BLaER1 (cell line): ENCODE measurements at regions not wholly inside any gene's neighbourhood (a gene's known extent, or its start where the extent isn't known, plus 50 kb on each side); places are given as distances from the start of the nearest gene placed in this dataset.

Source experiments
- H3K27ac ChIP-seq: shearing (Covaris generic); formaldehyde crosslinking; 2 replicates; pipeline ENCODE4 v1.8.1; 2022
- H3K27me3 ChIP-seq: shearing (Covaris generic); formaldehyde crosslinking; 2 replicates; pipeline ENCODE4 v1.8.1; 2022
- H3K36me3 ChIP-seq: shearing (Covaris generic); formaldehyde crosslinking; 2 replicates; pipeline ENCODE4 v1.8.1; 2022
- H3K4me1 ChIP-seq: shearing (Covaris generic); formaldehyde crosslinking; 2 replicates; pipeline ENCODE4 v1.8.1; 2022
- H3K4me2 ChIP-seq: shearing (Covaris generic); formaldehyde crosslinking; 2 replicates; pipeline ENCODE4 v1.8.1; 2022
- H3K4me3 ChIP-seq: shearing (Covaris generic); formaldehyde crosslinking; 2 replicates; pipeline ENCODE4 v1.8.1; 2022
- H3K9ac ChIP-seq: shearing (Covaris generic); formaldehyde crosslinking; 2 replicates; pipeline ENCODE4 v1.8.1; 2022
- H3K9me3 ChIP-seq: shearing (Covaris generic); formaldehyde crosslinking; 2 replicates; pipeline ENCODE4 v1.8.1; 2022
- H4K20me1 ChIP-seq: shearing (Covaris generic); formaldehyde crosslinking; 2 replicates; pipeline ENCODE4 v1.8.1; 2022
- Cebpa-rat ChIP-seq: shearing (Covaris generic); IDR thresholded peaks from 2 replicates; pipeline ENCODE4 v1.8.1; 2022

DNA sequence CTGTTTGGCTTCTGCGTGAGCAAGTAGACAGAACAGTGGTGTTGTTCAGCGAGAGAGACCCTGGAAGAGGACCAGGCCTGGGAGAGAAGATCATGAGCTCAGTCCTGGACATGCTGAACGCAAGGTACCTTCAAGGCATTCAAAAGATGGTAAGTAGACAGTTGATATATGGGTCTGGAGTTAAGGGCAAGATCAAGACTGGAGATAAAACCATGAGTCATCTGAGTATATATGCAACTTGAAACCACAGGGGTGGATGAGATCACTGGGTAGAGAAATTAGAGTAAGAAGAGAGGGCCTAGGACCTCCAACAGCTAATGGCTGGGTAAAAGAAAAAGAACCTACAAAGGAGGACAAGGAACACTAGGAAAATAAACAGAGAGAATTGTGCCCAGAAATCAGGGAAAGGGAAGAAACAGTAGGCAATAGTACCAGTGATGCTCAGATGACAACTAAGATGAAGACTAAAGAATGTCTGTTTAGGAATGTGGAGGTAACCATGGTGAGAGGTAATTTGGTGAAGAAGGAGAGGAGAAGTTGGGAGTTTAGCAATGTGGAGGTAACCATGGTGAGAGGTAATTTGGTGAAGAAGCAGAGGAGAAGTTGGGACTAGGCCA lies 343.2 kb upstream of the ADAMTS9 start:
- no peak overlapping the region for H3K4me2 ChIP-seq
- H3K27ac ChIP-seq, result no peak overlapping the region
- no peak for TF ChIP-seq Cebpa-rat

GRCh38 chr3:65030014-65030627 lies 342.3 kb upstream of the ADAMTS9 start:
- H4K20me1 ChIP-seq, result no peaks in the 10 kb centered on the region
- no peaks in the 10 kb centered on the region for H3K4me1 ChIP-seq
- TF ChIP-seq Cebpa-rat, result no peak
- H3K4me2 ChIP-seq, result no peak overlapping the region
- H3K36me3 ChIP-seq, result no peaks in the 10 kb centered on the region
- H3K4me3 ChIP-seq, result no peak overlapping the region
- no peak overlapping the region for H3K27ac ChIP-seq
- no peaks in the 10 kb centered on the region for H3K9me3 ChIP-seq
- H3K9ac ChIP-seq, result no peak overlapping the region
- H3K27me3 ChIP-seq, result no peaks in the 10 kb centered on the region

More for the DNA sequence above, 343.2 kb upstream of the ADAMTS9 start:
- Histone ChIP-seq H3K4me1 (no peaks in the 10 kb centered on the region), H3K36me3 (no peaks in the 10 kb centered on the region), H3K4me3 (no peak overlapping the region), H3K9ac (no peak overlapping the region), H3K27me3 (no peaks in the 10 kb centered on the region), H4K20me1 (no peaks in the 10 kb centered on the region), H3K9me3 (no peaks in the 10 kb centered on the region)

GRCh38 chr3:65029130-65029529 lies 341.3 kb upstream of the ADAMTS9 start:
- Histone ChIP-seq H3K27ac (no peak overlapping the region), H3K9me3 (no peaks in the 10 kb centered on the region), H3K4me1 (no peaks in the 10 kb centered on the region), H3K36me3 (no peaks in the 10 kb centered on the region), H3K4me2 (no peak overlapping the region), H3K27me3 (no peaks in the 10 kb centered on the region), H4K20me1 (no peaks in the 10 kb centered on the region), H3K4me3 (no peak overlapping the region), H3K9ac (no peak overlapping the region)
- TF ChIP-seq Cebpa-rat, result no peak

DNA sequence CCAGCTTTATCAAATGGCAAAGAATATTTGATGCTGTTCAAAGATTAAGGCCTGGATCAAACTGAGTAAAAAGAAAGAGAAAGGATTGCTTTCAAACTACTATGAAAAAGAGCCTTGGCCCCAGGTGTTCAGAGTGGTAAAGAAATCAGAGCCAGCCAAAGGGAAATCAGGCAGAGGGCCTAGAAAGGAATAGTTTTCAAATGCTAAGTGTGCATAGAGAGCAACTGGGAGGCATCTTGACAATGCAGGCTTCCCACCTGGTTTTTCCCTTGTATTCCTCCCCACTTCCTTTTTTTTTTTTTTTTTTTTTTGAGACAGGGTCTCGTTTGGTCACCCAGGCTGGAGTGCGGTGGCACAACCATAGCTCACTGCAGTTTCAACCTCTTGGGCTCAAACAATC lies 340.2 kb upstream of the ADAMTS9 start:
- no peak overlapping the region for H3K4me2 ChIP-seq
- no peak for TF ChIP-seq Cebpa-rat
- no peaks in the 10 kb centered on the region for H3K27me3 ChIP-seq
- H3K9me3 ChIP-seq, result no peaks in the 10 kb centered on the region
- H3K9ac ChIP-seq, result no peak overlapping the region
- H3K27ac ChIP-seq, result no peak overlapping the region
- H3K4me3 ChIP-seq, result no peak overlapping the region
- H3K36me3 ChIP-seq, result no peaks in the 10 kb centered on the region
- H4K20me1 ChIP-seq, result no peaks in the 10 kb centered on the region
- no peaks in the 10 kb centered on the region for H3K4me1 ChIP-seq

DNA sequence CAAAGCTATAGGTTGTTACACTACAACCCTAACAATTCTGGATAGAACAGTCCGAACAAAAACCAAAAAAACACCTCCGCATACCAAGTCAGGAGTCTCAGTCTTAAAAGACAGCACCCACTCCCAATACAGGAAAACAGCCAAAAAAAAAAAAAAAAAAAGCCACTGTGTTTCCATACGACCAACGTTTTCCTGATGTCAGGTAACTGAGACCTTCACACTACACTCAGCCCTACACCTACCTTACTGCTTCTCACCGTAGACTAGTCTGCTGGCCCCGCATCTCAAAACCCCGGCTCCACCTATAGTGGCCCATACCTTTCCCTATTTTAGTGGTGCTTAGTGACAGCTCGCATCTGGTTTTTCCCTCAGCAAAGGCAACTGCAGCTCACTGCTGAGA lies 339.5 kb upstream of the ADAMTS9 start:
- no peak overlapping the region for H3K4me3 ChIP-seq
- no peaks in the 10 kb centered on the region for H3K36me3 ChIP-seq
- H4K20me1 ChIP-seq, result no peaks in the 10 kb centered on the region
- no peaks in the 10 kb centered on the region for H3K4me1 ChIP-seq
- no peaks in the 10 kb centered on the region for H3K27me3 ChIP-seq
- no peak overlapping the region for H3K9ac ChIP-seq
- no peak for TF ChIP-seq Cebpa-rat
- no peak overlapping the region for H3K27ac ChIP-seq
- no peak overlapping the region for H3K4me2 ChIP-seq
- no peaks in the 10 kb centered on the region for H3K9me3 ChIP-seq

DNA sequence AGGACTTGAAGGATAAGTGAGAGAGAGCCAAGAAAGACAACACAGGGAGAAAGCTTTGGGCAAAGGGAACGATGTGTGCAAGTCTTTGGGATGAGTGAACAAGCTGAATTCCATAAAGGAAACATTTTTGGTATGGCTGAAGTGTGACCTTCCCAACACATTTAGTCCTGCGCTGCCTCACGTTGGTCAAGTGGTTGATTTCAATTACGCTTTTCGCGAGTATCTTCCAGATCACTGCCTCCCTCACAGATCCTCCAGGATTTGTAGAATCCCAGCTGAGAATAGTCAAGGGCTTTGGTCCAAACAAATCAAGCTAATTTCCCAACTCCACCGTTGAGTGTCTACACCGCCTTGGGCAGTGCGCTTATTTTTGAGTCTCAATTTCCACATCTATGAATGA lies 338.4 kb upstream of the ADAMTS9 start:
- Histone ChIP-seq H3K4me3 (no peak overlapping the region), H3K27me3 (no peaks in the 10 kb centered on the region), H4K20me1 (no peaks in the 10 kb centered on the region), H3K9ac (no peak overlapping the region), H3K9me3 (no peaks in the 10 kb centered on the region), H3K4me1 (no peaks in the 10 kb centered on the region), H3K4me2 (no peak overlapping the region), H3K36me3 (no peaks in the 10 kb centered on the region), H3K27ac (no peak overlapping the region)
- TF ChIP-seq Cebpa-rat, result no peak

GRCh38 chr3:65024148-65024547 lies 336.3 kb upstream of the ADAMTS9 start:
- Histone ChIP-seq H3K36me3 (no peaks in the 10 kb centered on the region), H4K20me1 (no peaks in the 10 kb centered on the region), H3K4me2 (no peak overlapping the region), H3K9ac (no peak overlapping the region), H3K27me3 (no peaks in the 10 kb centered on the region), H3K9me3 (no peaks in the 10 kb centered on the region), H3K4me1 (no peaks in the 10 kb centered on the region), H3K4me3 (no peak overlapping the region), H3K27ac (no peak overlapping the region)
- no peak for TF ChIP-seq Cebpa-rat

DNA sequence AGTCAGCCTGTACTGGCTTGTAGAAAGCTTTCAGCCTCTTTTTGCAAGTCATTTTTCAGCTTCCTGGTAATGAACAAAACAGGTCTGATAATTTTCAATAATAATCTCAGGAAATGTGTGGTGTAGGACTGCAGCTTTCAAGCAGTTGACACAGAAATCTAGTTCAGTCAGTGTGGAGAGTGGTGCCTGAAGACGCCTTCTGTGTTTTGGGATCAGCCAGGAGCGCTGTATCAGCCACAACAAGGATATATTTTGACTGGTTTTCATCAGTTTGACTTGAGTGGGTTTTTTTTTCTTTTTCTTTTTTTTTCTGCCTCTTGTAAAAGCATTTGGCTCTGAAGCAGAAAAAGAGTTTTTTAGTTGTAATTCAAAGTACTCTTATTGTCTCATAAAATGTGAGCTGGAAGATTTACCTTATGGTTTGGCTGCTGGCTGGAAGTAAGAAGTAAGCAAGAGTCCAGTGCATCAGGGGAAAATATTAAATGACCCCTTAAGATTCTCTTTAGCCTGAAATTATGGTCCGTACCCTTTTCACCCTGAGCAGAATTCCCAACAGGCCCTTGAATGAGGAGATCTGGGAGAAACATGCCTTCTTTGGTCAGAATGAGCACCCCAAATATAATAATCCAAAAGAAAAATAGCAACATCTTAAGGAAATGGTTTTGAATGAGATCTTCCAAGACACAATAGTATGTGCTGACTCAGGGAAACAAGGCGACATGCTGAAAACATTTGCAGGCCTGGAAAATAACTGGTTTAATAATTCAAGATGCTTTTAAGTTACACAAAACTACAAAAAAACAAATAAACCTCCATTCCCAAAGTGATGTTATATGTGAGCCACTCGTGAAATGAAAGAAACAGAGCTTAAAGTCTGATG lies 332.7 kb upstream of the ADAMTS9 start:
- Histone ChIP-seq H3K27me3 (no peaks in the 10 kb centered on the region), H4K20me1 (no peaks in the 10 kb centered on the region)

DNA sequence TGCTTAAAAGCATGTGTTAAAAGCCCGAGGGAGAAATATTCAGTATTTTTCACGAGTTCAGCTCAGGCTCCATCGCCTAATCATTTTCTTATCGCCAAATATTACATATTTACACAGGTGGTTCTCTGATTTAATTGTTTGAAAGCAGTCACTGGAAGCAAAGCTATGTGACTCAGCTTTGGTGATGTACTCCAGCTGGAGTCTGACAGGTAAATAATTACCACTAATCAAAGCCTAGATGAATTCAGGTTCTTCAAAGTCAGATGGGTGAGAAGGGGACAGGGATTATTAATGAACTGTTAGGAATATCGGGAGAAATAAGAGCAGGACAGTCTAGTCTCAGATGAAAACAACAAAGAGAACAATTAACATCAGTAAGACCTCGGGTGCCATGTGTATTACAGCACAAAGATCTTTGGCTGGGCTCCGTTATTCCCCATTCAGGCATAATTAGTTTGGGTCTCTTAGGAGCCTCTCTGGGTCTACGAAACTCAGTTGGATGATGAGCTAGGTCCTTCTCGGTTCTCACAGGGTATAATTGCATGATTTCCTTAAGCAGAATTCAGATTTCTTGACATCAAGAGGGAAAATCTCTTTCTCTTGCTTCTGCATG lies 331.7 kb upstream of the ADAMTS9 start:
- Histone ChIP-seq H3K9ac (no peak overlapping the region), H3K4me2 (no peak overlapping the region), H3K27me3 (no peaks in the 10 kb centered on the region), H3K36me3 (no peaks in the 10 kb centered on the region), H4K20me1 (no peaks in the 10 kb centered on the region), H3K27ac (no peak overlapping the region), H3K4me3 (no peak overlapping the region), H3K4me1 (no peaks in the 10 kb centered on the region), H3K9me3 (no peaks in the 10 kb centered on the region)
- no peak for TF ChIP-seq Cebpa-rat

More for the DNA sequence above, 332.7 kb upstream of the ADAMTS9 start:
- Histone ChIP-seq H3K9ac (no peak overlapping the region), H3K36me3 (no peaks in the 10 kb centered on the region), H3K9me3 (no peaks in the 10 kb centered on the region), H3K27ac (no peak overlapping the region), H3K4me3 (no peak overlapping the region), H3K4me1 (no peaks in the 10 kb centered on the region), H3K4me2 (no peak overlapping the region)
- no peak for TF ChIP-seq Cebpa-rat

DNA sequence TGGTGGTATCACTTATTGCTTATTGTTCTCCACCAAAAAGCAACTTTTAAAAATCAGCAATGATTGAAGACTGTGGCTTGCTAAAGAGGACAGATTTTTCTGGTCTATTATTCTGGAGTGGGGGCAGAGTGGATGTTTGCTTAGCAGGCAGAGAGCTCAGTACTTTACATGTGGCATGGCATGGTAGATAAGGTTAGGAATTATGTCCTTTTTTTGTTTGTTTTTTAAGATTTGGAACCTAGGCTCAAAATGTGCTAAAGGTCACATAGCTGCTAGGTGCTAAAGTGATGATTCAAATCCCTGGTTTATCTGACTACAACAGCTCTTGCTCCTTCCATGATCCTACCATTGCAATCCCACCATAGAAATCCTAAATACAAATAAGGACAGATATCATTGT lies 331.0 kb upstream of the ADAMTS9 start:
- H3K4me3 ChIP-seq, result no peak overlapping the region
- H3K9ac ChIP-seq, result no peak overlapping the region
- no peak overlapping the region for H3K4me2 ChIP-seq
- no peaks in the 10 kb centered on the region for H3K4me1 ChIP-seq
- no peak overlapping the region for H3K27ac ChIP-seq
- no peak for TF ChIP-seq Cebpa-rat
- no peaks in the 10 kb centered on the region for H3K27me3 ChIP-seq
- H3K9me3 ChIP-seq, result no peaks in the 10 kb centered on the region
- no peaks in the 10 kb centered on the region for H4K20me1 ChIP-seq
- no peaks in the 10 kb centered on the region for H3K36me3 ChIP-seq
